CD4-positive, CD25-positive, alpha-beta regulatory T cell (primary cell): ENCODE measurements at regions not wholly inside any gene's neighbourhood (a gene's known extent, or its start where the extent isn't known, plus 50 kb on each side); places are given as distances from the start of the nearest gene placed in this dataset.
"Not testable (repeated sequence)": the region's sequence is repeated elsewhere in the genome, so short reads cannot be mapped to it uniquely, and the experiment has no call there.

Experiments used
- ATAC-seq, 2 donors: fragments of 150-1000 bp; cut with Tn5 transposase; one replicate each; pipeline ENCODE4 v1.10.0; 2021; ENCODE audit warnings: low read depth in 2 of 2, moderate number of reproducible peaks in 2 of 2, moderate library complexity in 1 of 2
- DNase-seq, 3 donors: peaks; one replicate each; pipeline versions ENCODE4 v3.0.0 to v3.0.0-alpha.2; 2012 to 2022; ENCODE audit warnings: mixed read lengths in 1 of 3
- H3K27ac ChIP-seq: one replicate; pipeline ENCODE4 v1.7.0; 2013; ENCODE audit warnings: mild to moderate bottlenecking, low read length; ENCODE audit not compliant: insufficient read depth, poor library complexity, severe bottlenecking
- H3K27me3 ChIP-seq: one replicate; pipeline ENCODE4 v1.7.0; 2013; ENCODE audit warnings: low read length; ENCODE audit not compliant: control insufficient read depth, insufficient read depth
- H3K36me3 ChIP-seq: one replicate; pipeline ENCODE4 v1.7.0; 2013; ENCODE audit warnings: mild to moderate bottlenecking, low read length, moderate library complexity; ENCODE audit not compliant: control insufficient read depth, insufficient read depth
- H3K4me1 ChIP-seq: 2 replicates; pipeline ENCODE4 v1.7.0; 2013; ENCODE audit warnings: mild to moderate bottlenecking, low read length; ENCODE audit not compliant: insufficient read depth, control insufficient read depth, poor library complexity, severe bottlenecking
- H3K4me3 ChIP-seq: one replicate; pipeline ENCODE4 v1.7.0; 2013; ENCODE audit warnings: low read depth, mild to moderate bottlenecking, low read length, moderate library complexity
- H3K9me3 ChIP-seq, 2 experiments: 1 replicate in 1 of 2; 2 replicates in 1 of 2; pipeline ENCODE4 v1.7.0; 2013; ENCODE audit warnings: low read length in 2 of 2, mild to moderate bottlenecking in 1 of 2, moderate library complexity in 1 of 2; ENCODE audit not compliant: control insufficient read depth in 2 of 2
- H3K27ac Mint-ChIP-seq, 3 donors: one replicate each; pipeline ENCODE4 v1.8.0; 2020 to 2022; ENCODE audit warnings: mild to moderate bottlenecking in 3 of 3, mixed read lengths in 3 of 3, moderate library complexity in 2 of 3
- H3K27me3 Mint-ChIP-seq: one replicate; pipeline ENCODE4 v1.8.0; 2022; ENCODE audit warnings: mild to moderate bottlenecking, mixed read lengths
- H3K36me3 Mint-ChIP-seq: one replicate; pipeline ENCODE4 v1.8.0; 2020; ENCODE audit warnings: mixed read lengths
- H3K4me1 Mint-ChIP-seq, 4 donors: one replicate each; pipeline ENCODE4 v1.8.0; 2020 to 2022; ENCODE audit warnings: mixed read lengths in 4 of 4, mild to moderate bottlenecking in 1 of 4
- H3K4me3 Mint-ChIP-seq, 4 donors: one replicate each; pipeline ENCODE4 v1.8.0; 2020 to 2022; ENCODE audit warnings: mild to moderate bottlenecking in 4 of 4, mixed read lengths in 4 of 4, moderate library complexity in 3 of 4
- H3K9me3 Mint-ChIP-seq, 7 donors: one replicate each; pipeline ENCODE4 v1.8.0; 2020 to 2022; ENCODE audit warnings: mixed read lengths in 7 of 7, mild to moderate bottlenecking in 3 of 7, moderate library complexity in 2 of 7

DNA sequence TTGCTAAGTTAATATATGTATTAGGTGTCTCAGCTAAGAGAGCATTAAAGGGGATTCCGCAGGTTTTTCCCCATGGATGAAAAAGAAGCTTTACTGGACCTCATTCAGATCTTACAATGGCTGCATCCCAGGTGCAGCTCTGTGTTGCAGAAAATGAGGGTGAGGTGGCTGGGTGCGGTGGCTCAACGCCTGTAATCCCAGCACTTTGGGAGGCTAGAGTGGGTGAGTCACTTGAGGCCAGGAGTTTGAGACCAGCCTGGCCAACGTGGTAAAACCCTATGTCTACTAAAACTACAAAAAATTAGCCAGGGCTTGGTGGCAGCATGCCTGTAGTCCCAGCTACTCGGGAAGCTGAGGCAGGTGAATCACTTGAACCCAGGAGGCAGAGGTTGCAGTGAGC is 58.5 kb upstream of the MORC3 start:
- H3K36me3 Mint-ChIP-seq = peaks cover 29% of the 10 kb centered on the region
- H3K36me3 ChIP-seq = peaks cover 24% of the 10 kb centered on the region
- DNase-seq (no peak), ATAC-seq (no peak)
- H3K27me3 Mint-ChIP-seq = no peaks in the 10 kb centered on the region
- H3K27me3 ChIP-seq = no peaks in the 10 kb centered on the region
- H3K4me3 ChIP-seq = no peak overlapping the region
- H3K27ac Mint-ChIP-seq = no peak overlapping the region
- no peak overlapping the region for H3K27ac ChIP-seq
- H3K4me1 Mint-ChIP-seq = peaks cover 5 to 20% (median 14%) of the 10 kb centered on the region in 4 donors
- peaks cover 14% of the 10 kb centered on the region for H3K4me1 ChIP-seq
- no peaks in the 10 kb centered on the region for H3K9me3 ChIP-seq
- no peak overlapping the region for H3K4me3 Mint-ChIP-seq
- H3K9me3 Mint-ChIP-seq = no peaks in the 10 kb centered on the region

GRCh38 chr21:36263797-36264196 is 56.2 kb upstream of the MORC3 start:
- Histone ChIP-seq H3K27ac (no peak overlapping the region), H3K4me3 (no peak overlapping the region), H3K27me3 (no peaks in the 10 kb centered on the region), H3K4me1 (peaks cover 14% of the 10 kb centered on the region), H3K36me3 (peaks cover 14% of the 10 kb centered on the region), H3K9me3 (no peaks in the 10 kb centered on the region)
- ATAC-seq (no peak), DNase-seq (no peak)
- Mint-ChIP-seq H3K9me3 (no peaks in the 10 kb centered on the region), H3K27ac (peak overlapping the region in 2 of 3 donors; percentile 60 to 76), H3K36me3 (peaks cover 15% of the 10 kb centered on the region), H3K27me3 (no peaks in the 10 kb centered on the region), H3K4me3 (peak overlapping the region in 1 of 4 donors; percentile 27), H3K4me1 (peaks cover 5 to 20% (median 10%) of the 10 kb centered on the region in 4 donors)

GRCh38 chr21:36265431-36265830 is 54.6 kb upstream of the MORC3 start:
- H3K36me3 Mint-ChIP-seq = peaks cover 12% of the 10 kb centered on the region
- H3K4me3 Mint-ChIP-seq = no peak overlapping the region
- Histone ChIP-seq H3K9me3 (no peaks in the 10 kb centered on the region), H3K27ac (no peak overlapping the region), H3K27me3 (no peaks in the 10 kb centered on the region), H3K36me3 (peaks cover 14% of the 10 kb centered on the region), H3K4me1 (peaks cover 5% of the 10 kb centered on the region), H3K4me3 (no peak overlapping the region)
- no peaks in the 10 kb centered on the region for H3K27me3 Mint-ChIP-seq
- ATAC-seq (no peak), DNase-seq (no peak)
- peaks cover 4 to 9% (median 5%) of the 10 kb centered on the region in 4 donors for H3K4me1 Mint-ChIP-seq
- no peak overlapping the region for H3K27ac Mint-ChIP-seq
- no peaks in the 10 kb centered on the region for H3K9me3 Mint-ChIP-seq

- not testable (repeated sequence) for H3K4me3 ChIP-seq, H3K9me3 ChIP-seq, DNase-seq, ATAC-seq, H3K27me3 Mint-ChIP-seq, H3K4me1 Mint-ChIP-seq, H3K9me3 Mint-ChIP-seq, H3K4me1 ChIP-seq, H3K27ac ChIP-seq, H3K4me3 Mint-ChIP-seq, H3K27me3 ChIP-seq
- peaks cover 13% of the 10 kb centered on the region for H3K36me3 Mint-ChIP-seq
- peak overlapping the region in 2 of 3 donors; percentile 1 to 31 for H3K27ac Mint-ChIP-seq
- H3K36me3 ChIP-seq = peaks cover 14% of the 10 kb centered on the region
Measured at GRCh38 chr21:36267828-36268227, 52.2 kb upstream of the MORC3 start.

GRCh38 chr21:36268264-36268663 is 51.7 kb upstream of the MORC3 start:
- H3K27ac Mint-ChIP-seq = not testable (repeated sequence)
- H3K36me3 Mint-ChIP-seq = peaks cover 14% of the 10 kb centered on the region
- H3K36me3 ChIP-seq = peaks cover 14% of the 10 kb centered on the region

More at GRCh38 chr21:36268264-36268663, 51.7 kb upstream of the MORC3 start:
- not testable (repeated sequence) for H3K27me3 ChIP-seq, DNase-seq, ATAC-seq, H3K4me1 ChIP-seq, H3K4me3 Mint-ChIP-seq, H3K27ac ChIP-seq, H3K4me1 Mint-ChIP-seq, H3K9me3 Mint-ChIP-seq, H3K9me3 ChIP-seq, H3K4me3 ChIP-seq, H3K27me3 Mint-ChIP-seq
